ENCODE measurements at regions not wholly inside any gene's neighbourhood (a gene's known extent, or its start where the extent isn't known, plus 50 kb on each side); places are given as distances from the start of the nearest gene placed in this dataset.

DNA sequence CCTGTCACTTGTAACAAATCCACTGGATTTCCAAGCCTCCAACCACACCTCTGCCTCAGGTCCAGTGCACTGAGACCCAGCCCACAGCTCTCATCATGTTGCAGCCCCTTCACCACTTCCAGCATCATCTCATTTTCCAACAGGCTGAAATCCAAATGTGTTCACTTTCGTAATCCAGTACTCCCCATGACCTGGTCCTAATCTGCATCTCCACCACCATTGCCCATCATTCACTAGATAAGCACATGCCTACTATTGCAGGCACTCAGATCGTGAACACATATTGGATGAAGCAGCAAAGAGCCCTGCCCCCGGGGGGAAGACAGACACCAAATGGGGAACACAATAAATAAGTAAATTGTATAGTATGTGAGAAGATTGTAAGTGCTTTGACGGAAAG, 76.1 kb upstream of the INSIG1 start:
- TF ChIP-seq POLR2AphosphoS5 (IDR thresholded peaks at IDR 0.05) (no peak), POLR2A (IDR thresholded peaks at IDR 0.05; ENCODE audit: low read depth) (no peak), EP300 (IDR thresholded peaks at IDR 0.05) (no peak)
- TF ChIP-seq, protein P1, sequence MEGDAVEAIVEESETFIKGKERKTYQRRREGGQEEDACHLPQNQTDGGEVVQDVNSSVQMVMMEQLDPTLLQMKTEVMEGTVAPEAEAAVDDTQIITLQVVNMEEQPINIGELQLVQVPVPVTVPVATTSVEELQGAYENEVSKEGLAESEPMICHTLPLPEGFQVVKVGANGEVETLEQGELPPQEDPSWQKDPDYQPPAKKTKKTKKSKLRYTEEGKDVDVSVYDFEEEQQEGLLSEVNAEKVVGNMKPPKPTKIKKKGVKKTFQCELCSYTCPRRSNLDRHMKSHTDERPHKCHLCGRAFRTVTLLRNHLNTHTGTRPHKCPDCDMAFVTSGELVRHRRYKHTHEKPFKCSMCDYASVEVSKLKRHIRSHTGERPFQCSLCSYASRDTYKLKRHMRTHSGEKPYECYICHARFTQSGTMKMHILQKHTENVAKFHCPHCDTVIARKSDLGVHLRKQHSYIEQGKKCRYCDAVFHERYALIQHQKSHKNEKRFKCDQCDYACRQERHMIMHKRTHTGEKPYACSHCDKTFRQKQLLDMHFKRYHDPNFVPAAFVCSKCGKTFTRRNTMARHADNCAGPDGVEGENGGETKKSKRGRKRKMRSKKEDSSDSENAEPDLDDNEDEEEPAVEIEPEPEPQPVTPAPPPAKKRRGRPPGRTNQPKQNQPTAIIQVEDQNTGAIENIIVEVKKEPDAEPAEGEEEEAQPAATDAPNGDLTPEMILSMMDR (IDR thresholded peaks at IDR 0.05) = no peak
